ENCODE measurements at regions not wholly inside any gene's neighbourhood (a gene's known extent, or its start where the extent isn't known, plus 50 kb on each side); places are given as distances from the start of the nearest gene placed in this dataset.
A peak's percentile ranks its signal among the peaks of the same experiment; 100 is the strongest.
"Not testable (repeated sequence)": the region's sequence is repeated elsewhere in the genome, so short reads cannot be mapped to it uniquely, and the experiment has no call there.

- Histone ChIP-seq H3K4ac (ENCODE audit: low read depth, low read length) (no peak overlapping the region), H2BK5ac (ENCODE audit: low read length) (no peak overlapping the region), H4K8ac (ENCODE audit: low read depth, low read length) (no peak overlapping the region), H3K36me3 (ENCODE audit: control insufficient read depth, insufficient read depth, low read length) (no peaks in the 10 kb centered on the region), H3K27ac (ENCODE audit: low read depth, low read length) (no peak overlapping the region), H3K4me1 (ENCODE audit: control insufficient read depth, low read depth, low read length) (no peaks in the 10 kb centered on the region), H4K5ac (ENCODE audit: low read length) (no peak overlapping the region), H3K23ac (ENCODE audit: low read length) (no peak overlapping the region), H3K79me1 (ENCODE audit: low read length) (no peaks in the 10 kb centered on the region), H3K4me2 (ENCODE audit: low read length) (no peak overlapping the region), H3K56ac (ENCODE audit: low read length) (no peak overlapping the region), H2BK15ac (replicated peaks; ENCODE audit: low read depth) (no peak overlapping the region), H3K4me3 (ENCODE audit: low read length) (no peak overlapping the region), H2BK120ac (ENCODE audit: low read depth, low read length) (no peak overlapping the region), H3K18ac (ENCODE audit: low read length) (no peak overlapping the region), H3K79me2 (ENCODE audit: control insufficient read depth, insufficient read depth, low read length) (no peaks in the 10 kb centered on the region), H3K9ac (ENCODE audit: low read length) (no peak overlapping the region), H2AK5ac (ENCODE audit: low read length) (no peak overlapping the region), H3K27me3 (ENCODE audit: insufficient read depth, low read length, poor library complexity) (no peaks in the 10 kb centered on the region)
- DNase-seq: no peak
- no CpG with 5 or more reads among the region's 3 CpGs for WGBS (ENCODE audit: extremely low coverage, insufficient coverage, low lambda C conversion rate)
These were observed 66.7 kb upstream of the MYO3A start for GRCh38 chr10:25867321-25867720.

DNA sequence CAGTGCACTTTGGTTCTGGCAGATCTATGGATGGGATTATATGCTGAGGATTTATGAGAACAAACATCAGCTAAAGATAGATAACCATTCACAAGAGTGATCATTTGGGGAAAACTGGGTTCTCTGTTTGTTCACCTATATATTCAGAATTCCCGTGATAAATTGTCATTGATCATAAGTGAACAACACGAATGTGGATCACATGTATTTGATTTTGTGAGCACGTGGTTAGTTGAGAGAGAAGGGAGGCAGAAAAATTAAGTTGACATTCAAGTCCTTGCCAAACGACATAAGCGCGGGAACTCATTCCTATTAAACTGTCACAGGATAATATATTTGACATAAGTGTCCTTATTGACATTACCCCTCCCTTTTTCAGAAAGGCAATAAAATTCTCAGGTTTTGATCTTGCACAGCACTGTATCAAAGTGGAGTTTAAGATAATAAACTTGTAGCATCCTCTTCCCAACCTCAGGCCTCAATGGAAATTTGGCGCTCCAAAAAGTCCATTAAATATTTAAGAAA is 64.9 kb upstream of the MYO3A start:
- no CpG with 5 or more reads among the region's 7 CpGs for WGBS (ENCODE audit: extremely low coverage, insufficient coverage, low lambda C conversion rate)
- H4K5ac ChIP-seq (ENCODE audit: low read length): no peak overlapping the region

GRCh38 chr10:25869609-25870008 is 64.4 kb upstream of the MYO3A start:
- no peak overlapping the region for H3K4ac ChIP-seq (ENCODE audit: low read depth, low read length)
- no peak overlapping the region for H2BK120ac ChIP-seq (ENCODE audit: low read depth, low read length)
- H3K79me1 ChIP-seq (ENCODE audit: low read length): no peaks in the 10 kb centered on the region
- no peaks in the 10 kb centered on the region for H3K36me3 ChIP-seq (ENCODE audit: control insufficient read depth, insufficient read depth, low read length)
- H3K9ac ChIP-seq (ENCODE audit: low read length): no peak overlapping the region
- H2AK5ac ChIP-seq (ENCODE audit: low read length): no peak overlapping the region
- no peak overlapping the region for H3K18ac ChIP-seq (ENCODE audit: low read length)
- H3K4me1 ChIP-seq (ENCODE audit: control insufficient read depth, low read depth, low read length): no peaks in the 10 kb centered on the region
- H3K4me2 ChIP-seq (ENCODE audit: low read length): no peak overlapping the region
- no peak overlapping the region for H3K56ac ChIP-seq (ENCODE audit: low read length)
- H2BK5ac ChIP-seq (ENCODE audit: low read length): no peak overlapping the region
- H2BK15ac ChIP-seq (replicated peaks; ENCODE audit: low read depth): no peak overlapping the region
- no peak for DNase-seq
- no peak overlapping the region for H3K23ac ChIP-seq (ENCODE audit: low read length)
- no peaks in the 10 kb centered on the region for H3K27me3 ChIP-seq (ENCODE audit: insufficient read depth, low read length, poor library complexity)
- H4K5ac ChIP-seq (ENCODE audit: low read length): no peak overlapping the region
- H3K27ac ChIP-seq (ENCODE audit: low read depth, low read length): no peak overlapping the region
- H3K79me2 ChIP-seq (ENCODE audit: control insufficient read depth, insufficient read depth, low read length): no peaks in the 10 kb centered on the region
- WGBS (ENCODE audit: extremely low coverage, insufficient coverage, low lambda C conversion rate): no CpG with 5 or more reads among the region's 3 CpGs
- H4K8ac ChIP-seq (ENCODE audit: low read depth, low read length): no peak overlapping the region
- no peak overlapping the region for H3K4me3 ChIP-seq (ENCODE audit: low read length)

More for the DNA sequence above, 64.9 kb upstream of the MYO3A start:
- H3K27me3 ChIP-seq (ENCODE audit: insufficient read depth, low read length, poor library complexity): no peaks in the 10 kb centered on the region
- H3K4me2 ChIP-seq (ENCODE audit: low read length): no peak overlapping the region
- no peak overlapping the region for H3K4ac ChIP-seq (ENCODE audit: low read depth, low read length)
- no peak overlapping the region for H2BK15ac ChIP-seq (replicated peaks; ENCODE audit: low read depth)
- H3K4me1 ChIP-seq (ENCODE audit: control insufficient read depth, low read depth, low read length): no peaks in the 10 kb centered on the region
- no peak overlapping the region for H3K18ac ChIP-seq (ENCODE audit: low read length)
- no peaks in the 10 kb centered on the region for H3K36me3 ChIP-seq (ENCODE audit: control insufficient read depth, insufficient read depth, low read length)
- H3K27ac ChIP-seq (ENCODE audit: low read depth, low read length): no peak overlapping the region
- H2BK120ac ChIP-seq (ENCODE audit: low read depth, low read length): no peak overlapping the region
- no peak overlapping the region for H3K23ac ChIP-seq (ENCODE audit: low read length)
- no peak overlapping the region for H4K8ac ChIP-seq (ENCODE audit: low read depth, low read length)
- no peak overlapping the region for H3K9ac ChIP-seq (ENCODE audit: low read length)
- no peak overlapping the region for H3K4me3 ChIP-seq (ENCODE audit: low read length)
- no peaks in the 10 kb centered on the region for H3K79me2 ChIP-seq (ENCODE audit: control insufficient read depth, insufficient read depth, low read length)
- no peak overlapping the region for H2BK5ac ChIP-seq (ENCODE audit: low read length)
- no peak overlapping the region for H2AK5ac ChIP-seq (ENCODE audit: low read length)
- H3K79me1 ChIP-seq (ENCODE audit: low read length): no peaks in the 10 kb centered on the region
- DNase-seq: no peak
- H3K56ac ChIP-seq (ENCODE audit: low read length): no peak overlapping the region

DNA sequence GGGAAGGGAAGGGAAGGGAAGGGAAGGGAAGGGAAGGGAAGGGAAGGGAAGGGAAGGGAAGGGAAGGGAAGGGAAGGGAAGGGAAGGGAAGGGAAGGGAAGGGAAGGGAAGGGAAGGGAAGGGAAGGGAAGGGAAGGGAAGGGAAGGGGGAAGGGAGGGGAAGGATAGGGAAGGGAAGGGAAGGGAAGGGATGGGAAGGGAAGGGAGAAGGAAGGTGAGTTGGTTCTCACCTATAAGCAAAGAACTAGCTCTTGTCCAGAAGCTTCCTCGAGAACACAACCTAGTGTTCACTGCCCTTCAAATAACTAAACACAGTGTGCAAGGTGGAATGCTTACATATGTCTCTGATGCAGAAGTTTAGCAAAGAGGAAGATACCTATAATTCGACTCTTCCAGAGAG is 59.6 kb upstream of the MYO3A start:
- not testable (repeated sequence) for H2AK5ac ChIP-seq (ENCODE audit: low read length); H3K56ac ChIP-seq (ENCODE audit: low read length); H3K9ac ChIP-seq (ENCODE audit: low read length); H3K18ac ChIP-seq (ENCODE audit: low read length); H3K27ac ChIP-seq (ENCODE audit: low read depth, low read length); H3K4me2 ChIP-seq (ENCODE audit: low read length); H3K4me1 ChIP-seq (ENCODE audit: control insufficient read depth, low read depth, low read length); H3K27me3 ChIP-seq (ENCODE audit: insufficient read depth, low read length, poor library complexity); H3K79me1 ChIP-seq (ENCODE audit: low read length); H3K4me3 ChIP-seq (ENCODE audit: low read length); H3K23ac ChIP-seq (ENCODE audit: low read length); H3K4ac ChIP-seq (ENCODE audit: low read depth, low read length); H3K79me2 ChIP-seq (ENCODE audit: control insufficient read depth, insufficient read depth, low read length); H3K36me3 ChIP-seq (ENCODE audit: control insufficient read depth, insufficient read depth, low read length); H4K5ac ChIP-seq (ENCODE audit: low read length); DNase-seq; H4K8ac ChIP-seq (ENCODE audit: low read depth, low read length); H2BK120ac ChIP-seq (ENCODE audit: low read depth, low read length); H2BK15ac ChIP-seq (replicated peaks; ENCODE audit: low read depth); H2BK5ac ChIP-seq (ENCODE audit: low read length)
- WGBS (ENCODE audit: extremely low coverage, insufficient coverage, low lambda C conversion rate): no CpG with 5 or more reads among the region's 2 CpGs

- Histone ChIP-seq H2BK120ac (ENCODE audit: low read depth, low read length) (no peak overlapping the region), H3K4ac (ENCODE audit: low read depth, low read length) (no peak overlapping the region), H2BK15ac (replicated peaks; ENCODE audit: low read depth) (peak overlapping the region; percentile 74), H3K27ac (ENCODE audit: low read depth, low read length) (no peak overlapping the region), H3K4me3 (ENCODE audit: low read length) (no peak overlapping the region), H2AK5ac (ENCODE audit: low read length) (no peak overlapping the region), H4K5ac (ENCODE audit: low read length) (no peak overlapping the region), H4K8ac (ENCODE audit: low read depth, low read length) (no peak overlapping the region), H3K4me1 (ENCODE audit: control insufficient read depth, low read depth, low read length) (no peaks in the 10 kb centered on the region), H3K79me1 (ENCODE audit: low read length) (no peaks in the 10 kb centered on the region), H3K56ac (ENCODE audit: low read length) (no peak overlapping the region), H3K79me2 (ENCODE audit: control insufficient read depth, insufficient read depth, low read length) (no peaks in the 10 kb centered on the region), H3K36me3 (ENCODE audit: control insufficient read depth, insufficient read depth, low read length) (no peaks in the 10 kb centered on the region), H2BK5ac (ENCODE audit: low read length) (no peak overlapping the region), H3K23ac (ENCODE audit: low read length) (no peak overlapping the region), H3K4me2 (ENCODE audit: low read length) (no peak overlapping the region), H3K9ac (ENCODE audit: low read length) (no peak overlapping the region), H3K27me3 (ENCODE audit: insufficient read depth, low read length, poor library complexity) (no peaks in the 10 kb centered on the region), H3K18ac (ENCODE audit: low read length) (no peak overlapping the region)
- WGBS (ENCODE audit: extremely low coverage, insufficient coverage, low lambda C conversion rate): no CpG with 5 or more reads among the region's 7 CpGs
- DNase-seq: peak; percentile 87
These were observed 58.4 kb upstream of the MYO3A start for GRCh38 chr10:25875556-25876165.

DNA sequence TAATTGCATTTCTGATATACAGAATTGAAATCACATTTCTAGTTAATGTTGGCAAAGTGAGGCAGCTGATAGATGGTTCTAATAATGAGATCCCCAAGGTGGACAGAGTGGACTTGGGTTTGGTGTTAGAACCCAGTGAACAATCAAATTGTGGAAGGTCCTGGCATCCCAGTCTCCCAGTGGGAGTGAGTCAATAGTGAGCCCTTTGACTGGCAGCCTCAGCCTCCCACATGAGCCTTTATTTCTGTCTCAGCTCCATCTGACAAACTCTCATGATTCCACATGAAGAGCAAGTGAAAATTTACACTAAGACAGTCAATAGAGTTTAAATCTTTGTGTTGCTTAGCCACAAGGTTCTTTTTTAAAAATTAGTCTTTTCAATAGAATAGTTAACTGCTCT is 56.7 kb upstream of the MYO3A start:
- H3K4me2 ChIP-seq (ENCODE audit: low read length): no peak overlapping the region
- H3K4me3 ChIP-seq (ENCODE audit: low read length): no peak overlapping the region
- H3K56ac ChIP-seq (ENCODE audit: low read length): no peak overlapping the region
- no peaks in the 10 kb centered on the region for H3K79me2 ChIP-seq (ENCODE audit: control insufficient read depth, insufficient read depth, low read length)
- H3K79me1 ChIP-seq (ENCODE audit: low read length): no peaks in the 10 kb centered on the region
- no peak overlapping the region for H3K23ac ChIP-seq (ENCODE audit: low read length)
- H4K5ac ChIP-seq (ENCODE audit: low read length): no peak overlapping the region
- no peak overlapping the region for H4K8ac ChIP-seq (ENCODE audit: low read depth, low read length)
- no peak overlapping the region for H3K27ac ChIP-seq (ENCODE audit: low read depth, low read length)
- H2AK5ac ChIP-seq (ENCODE audit: low read length): no peak overlapping the region
- H3K4me1 ChIP-seq (ENCODE audit: control insufficient read depth, low read depth, low read length): no peaks in the 10 kb centered on the region
- no peak overlapping the region for H3K4ac ChIP-seq (ENCODE audit: low read depth, low read length)
- no peak overlapping the region for H3K18ac ChIP-seq (ENCODE audit: low read length)
- H2BK5ac ChIP-seq (ENCODE audit: low read length): no peak overlapping the region
- no peak overlapping the region for H3K9ac ChIP-seq (ENCODE audit: low read length)
- no peak for DNase-seq
- no peaks in the 10 kb centered on the region for H3K36me3 ChIP-seq (ENCODE audit: control insufficient read depth, insufficient read depth, low read length)
- no peak overlapping the region for H2BK15ac ChIP-seq (replicated peaks; ENCODE audit: low read depth)
- H2BK120ac ChIP-seq (ENCODE audit: low read depth, low read length): no peak overlapping the region
- no peaks in the 10 kb centered on the region for H3K27me3 ChIP-seq (ENCODE audit: insufficient read depth, low read length, poor library complexity)
